HG02840 (cell line): ENCODE measurements at regions not wholly inside any gene's neighbourhood (a gene's known extent, or its start where the extent isn't known, plus 50 kb on each side); places are given as distances from the start of the nearest gene placed in this dataset.
"Not testable (repeated sequence)": the region's sequence is repeated elsewhere in the genome, so short reads cannot be mapped to it uniquely, and the experiment has no call there.

Source experiments
- ATAC-seq: cut with Tn5 transposase; IDR thresholded peaks from one replicate; pipeline ENCODE4 v1.9.1; 2021; ENCODE audit warnings: mild to moderate bottlenecking, moderate library complexity, moderate number of reproducible peaks; ENCODE audit not compliant: unreplicated experiment, low FRiP score

- ATAC-seq: no peak
Observed at GRCh38 chr18:35770376-35771014, 189.0 kb downstream of the GALNT1 start.

GRCh38 chr18:35771172-35771571 lies 189.6 kb downstream of the GALNT1 start:
- ATAC-seq: no peak

- no peak for ATAC-seq
Observed at GRCh38 chr18:35775887-35776286, 194.3 kb downstream of the GALNT1 start.

DNA sequence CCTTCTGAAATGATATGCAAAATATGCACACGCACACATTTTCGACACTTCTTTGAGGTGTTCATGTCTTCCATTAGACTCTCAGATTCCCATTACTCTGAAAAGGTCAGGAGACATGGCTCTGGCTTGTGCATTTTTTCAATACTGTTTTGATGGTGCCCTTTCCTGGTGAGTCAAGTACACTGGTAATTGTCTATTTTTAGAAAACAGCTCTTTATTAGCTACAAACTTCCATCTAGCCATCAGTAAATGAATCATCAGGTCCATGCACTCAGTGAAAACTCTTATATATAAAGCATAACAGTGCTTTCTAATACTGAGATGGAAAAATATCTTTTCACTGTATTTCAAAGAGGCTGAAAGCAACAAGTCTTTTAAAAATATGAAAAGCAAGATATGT lies 194.9 kb downstream of the GALNT1 start:
- no peak for ATAC-seq

- ATAC-seq: no peak
Observed at GRCh38 chr18:35777039-35777438, 195.4 kb upstream of the RMP24 start.

GRCh38 chr18:35778850-35779627 lies 193.4 kb upstream of the RMP24 start:
- no peak for ATAC-seq

DNA sequence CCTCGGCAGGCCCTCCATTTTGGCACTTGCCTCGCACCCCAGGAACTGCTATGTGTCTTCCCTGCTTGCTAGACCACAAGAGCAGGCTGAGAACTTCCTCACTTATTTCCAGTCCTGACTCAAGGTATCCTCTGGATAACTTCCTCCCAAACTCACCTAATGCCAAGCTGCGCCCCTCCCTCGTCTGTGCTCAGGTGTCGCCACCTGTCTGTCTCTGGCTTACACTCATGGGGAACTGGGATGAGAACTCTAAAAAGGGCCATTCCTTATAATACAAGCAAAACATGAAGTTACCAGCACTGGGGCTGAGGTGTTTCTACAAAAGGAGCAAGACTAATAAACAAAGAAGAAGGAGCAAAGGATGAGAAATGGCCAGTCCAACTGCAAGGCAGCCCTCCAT lies 191.5 kb upstream of the RMP24 start:
- ATAC-seq: no peak

DNA sequence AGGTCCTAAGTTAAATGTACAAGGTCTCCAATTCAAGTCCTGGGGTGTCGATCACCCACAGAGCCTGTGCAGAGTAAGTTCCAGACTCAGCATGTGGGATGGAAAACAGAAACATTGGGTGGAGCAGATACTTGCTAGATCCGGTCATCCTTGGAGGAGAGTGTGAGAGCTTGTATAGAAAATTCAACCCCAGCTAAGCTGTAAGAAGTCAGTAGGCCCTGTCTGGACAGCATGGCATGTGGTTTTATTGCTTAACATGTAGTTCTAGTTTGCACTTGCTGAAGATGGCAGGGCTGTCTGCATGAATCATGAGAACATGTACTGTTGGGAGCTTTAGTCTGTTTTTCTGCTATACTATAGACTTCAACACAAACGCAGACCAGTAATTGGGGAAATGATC lies 189.6 kb upstream of the RMP24 start:
- ATAC-seq: no peak

DNA sequence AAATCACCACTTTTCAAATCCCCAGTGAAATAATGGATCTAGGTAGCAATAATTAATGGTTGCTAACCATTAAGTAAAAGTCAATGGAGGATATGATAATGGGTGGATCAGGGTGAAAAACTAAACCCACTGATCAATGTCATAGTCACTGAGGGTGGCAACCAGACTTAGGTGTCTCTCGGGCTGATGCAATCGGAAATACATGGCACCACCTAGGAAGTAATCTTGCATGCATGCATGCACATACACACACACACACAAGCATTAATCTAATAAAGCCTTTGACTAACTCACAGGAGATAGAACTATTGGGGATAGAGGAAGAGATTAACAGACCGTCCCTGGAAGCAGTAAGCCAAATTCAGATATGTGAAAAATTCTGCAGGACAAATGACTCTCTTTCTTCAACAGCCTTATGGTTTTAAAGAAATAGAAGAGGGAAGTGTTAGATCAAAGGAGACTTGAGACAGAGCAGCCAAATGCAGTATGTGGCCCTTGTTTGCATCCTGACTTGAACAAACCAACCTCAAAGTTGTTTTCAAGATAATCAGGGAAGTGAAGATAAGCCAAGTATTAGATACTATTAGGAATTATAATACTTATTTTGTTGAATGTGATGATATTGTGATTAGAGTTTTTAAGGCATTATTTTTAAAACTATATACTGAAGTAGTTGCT lies 186.0 kb upstream of the RMP24 start:
- ATAC-seq: no peak

GRCh38 chr18:35789543-35789942 lies 182.9 kb upstream of the RMP24 start:
- no peak for ATAC-seq

DNA sequence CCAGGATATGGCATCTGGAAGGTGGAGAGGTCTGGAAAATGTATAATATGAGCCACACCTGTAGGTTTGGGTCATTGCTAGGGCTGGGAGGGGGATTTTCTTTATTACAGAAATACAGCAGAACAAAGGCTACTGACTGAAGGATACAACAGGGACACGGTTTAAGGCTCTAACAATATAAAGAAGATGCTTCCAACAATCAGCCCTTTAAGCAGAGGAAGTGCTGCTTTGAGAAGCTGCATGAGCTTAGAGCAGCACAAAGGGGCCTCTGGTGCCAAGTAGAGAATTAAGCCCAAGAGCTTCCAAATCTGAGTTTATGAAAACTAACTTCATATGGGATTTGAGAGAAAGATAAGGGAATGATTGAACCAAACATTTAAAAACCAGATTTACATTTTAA lies 174.5 kb upstream of the RMP24 start:
- no peak for ATAC-seq

DNA sequence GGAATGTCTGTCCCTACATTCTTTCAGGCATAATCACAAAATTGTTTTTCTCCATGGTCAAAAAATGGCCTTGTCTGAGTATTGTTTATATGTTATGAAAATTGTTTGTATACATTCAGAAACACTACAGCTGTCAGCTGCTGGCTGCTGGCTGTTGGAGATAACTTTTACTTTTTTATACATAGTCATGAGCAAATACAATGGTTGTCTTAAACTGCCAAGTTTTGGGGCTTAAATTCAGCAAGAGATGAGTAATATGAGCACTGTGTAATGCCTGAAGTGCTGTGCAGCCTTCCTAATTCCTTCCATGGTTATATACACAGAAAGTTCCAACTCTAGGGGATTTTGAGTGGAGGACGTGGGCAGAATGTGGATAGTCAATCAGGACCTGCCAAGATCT lies 168.9 kb upstream of the RMP24 start:
- no peak for ATAC-seq

GRCh38 chr18:35804377-35804776 lies 168.1 kb upstream of the RMP24 start:
- no peak for ATAC-seq

- ATAC-seq: no peak
Observed at GRCh38 chr18:35807811-35808335, 164.6 kb upstream of the RMP24 start.

DNA sequence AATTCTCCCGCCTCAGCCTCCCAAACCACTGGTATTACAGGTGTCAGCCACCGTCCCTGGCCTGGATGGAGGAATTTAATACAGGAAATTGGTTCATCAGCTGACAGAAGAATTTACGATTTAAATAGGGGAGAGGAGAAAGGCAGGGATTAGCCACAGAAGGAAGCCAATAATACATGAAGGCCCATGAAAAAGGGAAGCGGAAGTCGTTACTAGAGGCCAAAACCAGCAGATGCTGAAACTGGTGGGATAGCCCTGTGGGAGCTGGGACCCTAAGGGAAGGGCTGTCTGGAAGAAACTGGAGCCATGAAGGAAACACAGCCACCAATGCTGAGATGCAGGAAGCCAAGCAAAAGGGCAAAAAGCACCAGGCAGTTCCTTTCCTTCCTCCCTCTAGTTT lies 163.7 kb upstream of the RMP24 start:
- ATAC-seq: no peak

DNA sequence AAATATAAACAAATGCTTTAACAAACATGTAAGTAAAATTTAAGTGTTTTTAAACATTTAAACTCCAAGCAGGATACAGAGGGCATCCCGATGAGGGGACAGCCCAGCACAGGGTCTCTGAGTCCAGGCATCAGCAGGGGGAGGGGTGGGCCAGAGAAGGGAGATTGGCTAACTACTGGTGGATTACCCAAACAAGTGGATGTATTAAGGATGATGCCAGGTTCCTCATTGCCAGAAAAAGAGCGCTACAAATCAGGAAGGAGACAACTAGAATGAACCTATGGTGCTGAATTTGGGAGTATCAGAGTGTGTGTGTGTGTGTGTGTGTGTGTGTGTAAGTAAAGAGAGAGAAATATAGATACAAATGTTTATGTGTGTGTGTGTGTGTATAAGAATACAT lies 162.0 kb upstream of the RMP24 start:
- ATAC-seq: no peak

- no peak for ATAC-seq
Observed at GRCh38 chr18:35811896-35812295, 160.6 kb upstream of the RMP24 start.

DNA sequence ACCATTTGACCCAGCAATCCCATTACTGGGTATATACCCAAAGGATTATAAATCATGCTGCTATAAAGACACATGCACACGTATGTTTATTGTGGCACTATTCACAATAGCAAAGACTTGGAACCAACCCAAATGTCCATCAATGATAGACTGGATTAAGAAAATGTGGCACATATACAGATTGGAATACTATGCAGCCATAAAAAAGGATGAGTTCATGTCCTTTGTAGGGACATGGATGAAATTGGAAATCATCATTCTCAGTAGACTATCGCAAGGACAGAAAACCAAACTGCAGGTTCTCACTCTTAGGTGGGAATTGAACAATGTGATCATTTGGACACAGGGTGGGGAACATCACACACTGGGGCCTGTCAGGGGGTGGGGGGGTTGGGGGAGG lies 157.5 kb upstream of the RMP24 start:
- not testable (repeated sequence) for ATAC-seq

- ATAC-seq: no peak
Observed at GRCh38 chr18:35816003-35816402, 156.5 kb upstream of the RMP24 start.

- ATAC-seq: no peak
Observed at GRCh38 chr18:35817604-35818352, 154.7 kb upstream of the RMP24 start.

DNA sequence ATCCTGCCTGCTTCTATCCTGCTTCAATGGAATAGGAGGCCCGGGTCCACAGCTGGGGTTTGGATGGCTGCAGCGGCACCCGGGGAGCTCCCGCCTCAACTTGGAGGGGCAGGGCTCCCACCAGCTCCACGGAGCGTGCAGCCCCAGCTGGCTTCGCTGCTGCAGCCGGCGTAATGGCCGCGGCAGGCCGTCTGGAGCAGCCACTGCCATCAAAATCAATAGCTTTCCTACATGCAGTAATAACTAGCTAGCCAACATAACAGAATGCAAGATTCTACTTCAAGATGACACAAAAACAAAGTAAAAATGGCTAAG lies 154.2 kb upstream of the RMP24 start:
- ATAC-seq: no peak
